ENCODE measurements at regions not wholly inside any gene's neighbourhood (a gene's known extent, or its start where the extent isn't known, plus 50 kb on each side); places are given as distances from the start of the nearest gene placed in this dataset.

- TF ChIP-seq ZFX (IDR thresholded peaks at IDR 0.05; ENCODE audit: borderline replicate concordance), result no peak
- TF ChIP-seq CTCF (IDR thresholded peaks at IDR 0.05), result peak; percentile 93
- H3K27ac ChIP-seq, result no peak overlapping the region
These were observed 522.3 kb downstream of the BRD1 start for GRCh38 chr22:49305214-49305965.

- TF ChIP-seq CTCF (IDR thresholded peaks at IDR 0.05) (no peak), ZFX (IDR thresholded peaks at IDR 0.05; ENCODE audit: borderline replicate concordance) (no peak)
- H3K27ac ChIP-seq, result no peak overlapping the region
These were observed 523.8 kb downstream of the BRD1 start for GRCh38 chr22:49303781-49304461.

- TF ChIP-seq ZFX (IDR thresholded peaks at IDR 0.05; ENCODE audit: borderline replicate concordance) (no peak), CTCF (IDR thresholded peaks at IDR 0.05) (no peak)
- H3K27ac ChIP-seq, result no peak overlapping the region
These were observed 524.5 kb downstream of the BRD1 start for GRCh38 chr22:49303061-49303735.

GRCh38 chr22:49302530-49302929 lies 525.1 kb downstream of the BRD1 start:
- TF ChIP-seq CTCF (IDR thresholded peaks at IDR 0.05), result no peak
- TF ChIP-seq ZFX (IDR thresholded peaks at IDR 0.05; ENCODE audit: borderline replicate concordance), result no peak
- no peak overlapping the region for H3K27ac ChIP-seq

GRCh38 chr22:49302150-49302460 lies 525.6 kb downstream of the BRD1 start:
- TF ChIP-seq CTCF (IDR thresholded peaks at IDR 0.05) (no peak), ZFX (IDR thresholded peaks at IDR 0.05; ENCODE audit: borderline replicate concordance) (no peak)
- no peak overlapping the region for H3K27ac ChIP-seq

- no peak overlapping the region for H3K27ac ChIP-seq
- no peak for TF ChIP-seq CTCF (IDR thresholded peaks at IDR 0.05)
- no peak for TF ChIP-seq ZFX (IDR thresholded peaks at IDR 0.05; ENCODE audit: borderline replicate concordance)
These were observed 526.1 kb downstream of the BRD1 start for GRCh38 chr22:49301398-49302149.
